ENCODE measurements at regions not wholly inside any gene's neighbourhood (a gene's known extent, or its start where the extent isn't known, plus 50 kb on each side); places are given as distances from the start of the nearest gene placed in this dataset.
"Not testable (repeated sequence)": the region's sequence is repeated elsewhere in the genome, so short reads cannot be mapped to it uniquely, and the experiment has no call there.

- no peak for DNase-seq (ENCODE audit: low read depth)
These were observed 507.1 kb downstream of the CENPC start for GRCh38 chr4:67038228-67038566.

- DNase-seq (ENCODE audit: low read depth), result no peak
These were observed 507.6 kb downstream of the CENPC start for GRCh38 chr4:67037504-67038227.

GRCh38 chr4:67036791-67037190 is 508.5 kb downstream of the CENPC start:
- no peak for DNase-seq (ENCODE audit: low read depth)

- no peak for DNase-seq (ENCODE audit: low read depth)
These were observed 509.3 kb downstream of the CENPC start for GRCh38 chr4:67035986-67036385.

- DNase-seq (ENCODE audit: low read depth), result peak; percentile 51
These were observed 509.8 kb downstream of the CENPC start for GRCh38 chr4:67035501-67035900.

- DNase-seq (ENCODE audit: low read depth), result no peak
These were observed 514.7 kb downstream of the CENPC start for GRCh38 chr4:67030636-67031035.

GRCh38 chr4:67020438-67020797 is 524.9 kb downstream of the CENPC start:
- DNase-seq (ENCODE audit: low read depth), result no peak

GRCh38 chr4:67019686-67020437 is 525.4 kb downstream of the CENPC start:
- DNase-seq (ENCODE audit: low read depth), result no peak

- no peak for DNase-seq (ENCODE audit: low read depth)
These were observed 530.7 kb downstream of the CENPC start for GRCh38 chr4:67014592-67014991.

GRCh38 chr4:67006791-67007190 is 538.5 kb downstream of the CENPC start:
- no peak for DNase-seq (ENCODE audit: low read depth)

GRCh38 chr4:66991521-66991920 is 553.8 kb downstream of the CENPC start:
- DNase-seq (ENCODE audit: low read depth), result no peak

- no peak for DNase-seq (ENCODE audit: low read depth)
These were observed 570.6 kb downstream of the CENPC start for GRCh38 chr4:66974665-66975064.

- DNase-seq (ENCODE audit: low read depth), result no peak
These were observed 573.2 kb downstream of the CENPC start for GRCh38 chr4:66972087-66972486.

GRCh38 chr4:66964467-66964866 is 580.8 kb downstream of the CENPC start:
- DNase-seq (ENCODE audit: low read depth), result no peak

- DNase-seq (ENCODE audit: low read depth), result no peak
These were observed 582.2 kb downstream of the CENPC start for GRCh38 chr4:66963084-66963483.

- no peak for DNase-seq (ENCODE audit: low read depth)
These were observed 586.1 kb downstream of the CENPC start for GRCh38 chr4:66959207-66959606.

GRCh38 chr4:66956852-66957251 is 588.5 kb downstream of the CENPC start:
- DNase-seq (ENCODE audit: low read depth), result no peak

GRCh38 chr4:66956426-66956825 is 588.9 kb downstream of the CENPC start:
- no peak for DNase-seq (ENCODE audit: low read depth)

- DNase-seq (ENCODE audit: low read depth), result no peak
These were observed 589.5 kb downstream of the CENPC start for GRCh38 chr4:66955784-66956183.

GRCh38 chr4:66949419-66949818 is 595.9 kb downstream of the CENPC start:
- DNase-seq (ENCODE audit: low read depth), result no peak

- no peak for DNase-seq (ENCODE audit: low read depth)
These were observed 598.5 kb downstream of the CENPC start for GRCh38 chr4:66946761-66947160.

- DNase-seq (ENCODE audit: low read depth), result no peak
These were observed 602.2 kb downstream of the CENPC start for GRCh38 chr4:66943112-66943511.

GRCh38 chr4:66931981-66932380 is 613.3 kb downstream of the CENPC start:
- DNase-seq (ENCODE audit: low read depth), result not testable (repeated sequence)

- DNase-seq (ENCODE audit: low read depth), result peak; percentile 1
These were observed 615.1 kb downstream of the CENPC start for GRCh38 chr4:66930206-66930605.
